Activated CD8-positive, alpha-beta T cell treated with anti-CD3 and anti-CD28 coated beads for 36 hours (primary cell): ENCODE measurements at regions not wholly inside any gene's neighbourhood (a gene's known extent, or its start where the extent isn't known, plus 50 kb on each side); places are given as distances from the start of the nearest gene placed in this dataset.

Experiments used
- ATAC-seq: fragments of 200-7000 bp; cut with Tn5 transposase; one replicate; pipeline ENCODE4 v1.10.0; 2021; ENCODE audit warnings: mild to moderate bottlenecking, moderate library complexity
- CTCF ChIA-PET: fragments of 350-600 bp; sonication (Branson Sonifier 250); formaldehyde crosslinking; loops from one replicate; lab custom pipeline; 2021; ENCODE audit warnings: antibody characterized with exemption; lab: Charles Lee
- POLR2A ChIA-PET: fragments of 350-600 bp; sonication (Branson Sonifier 250); formaldehyde crosslinking; loops from one replicate; lab custom pipeline; 2021; ENCODE audit warnings: antibody characterized with exemption; lab: Charles Lee
- DNase-seq: peaks from one replicate; pipeline ENCODE4 v3.0.0-alpha.2; 2020
- H3K27ac Mint-ChIP-seq: one replicate; pipeline ENCODE4 v1.8.0; 2021; ENCODE audit warnings: mild to moderate bottlenecking, mixed read lengths
- H3K27me3 Mint-ChIP-seq: one replicate; pipeline ENCODE4 v1.8.0; 2021; ENCODE audit warnings: mixed read lengths
- H3K36me3 Mint-ChIP-seq: one replicate; pipeline ENCODE4 v1.8.0; 2021; ENCODE audit warnings: low read depth, mixed read lengths
- H3K4me1 Mint-ChIP-seq: one replicate; pipeline ENCODE4 v1.8.0; 2021; ENCODE audit warnings: low read depth, mixed read lengths
- H3K4me3 Mint-ChIP-seq: one replicate; pipeline ENCODE4 v1.8.0; 2021; ENCODE audit warnings: mild to moderate bottlenecking, moderate library complexity, mixed read lengths
- H3K9me3 Mint-ChIP-seq: one replicate; pipeline ENCODE4 v1.8.0; 2021; ENCODE audit warnings: mixed read lengths
- CTCF ChIP-seq: fragments of 200-600 bp; IDR thresholded peaks from one replicate; pipeline ENCODE4 v1.8.0; 2022; ENCODE audit warnings: antibody characterized with exemption, mild to moderate bottlenecking
- intact Hi-C: fragments of 100-400 bp; cut with micrococcal nuclease; formaldehyde crosslinking; loops from one replicate; pipeline ENCODE4 v1.10.0; 2022

GRCh38 chr3:86438544-86438943 lies 552.4 kb downstream of the VGLL3 start:
- ATAC-seq (no peak), DNase-seq (no peak)
- no peak for TF ChIP-seq CTCF
- no peaks in the 10 kb centered on the region for H3K4me1 Mint-ChIP-seq
- no peaks in the 10 kb centered on the region for H3K9me3 Mint-ChIP-seq
- ChIA-PET CTCF (no interaction called here), POLR2A (no interaction called here)
- H3K4me3 Mint-ChIP-seq: no peak overlapping the region
- no peaks in the 10 kb centered on the region for H3K36me3 Mint-ChIP-seq
- H3K27ac Mint-ChIP-seq: no peak overlapping the region
- intact Hi-C loops: no loop called here
- no peaks in the 10 kb centered on the region for H3K27me3 Mint-ChIP-seq

GRCh38 chr3:86427343-86427742 lies 563.6 kb downstream of the VGLL3 start:
- Mint-ChIP-seq H3K27ac (no peak overlapping the region), H3K9me3 (peaks cover 9% of the 10 kb centered on the region), H3K4me1 (no peaks in the 10 kb centered on the region), H3K4me3 (no peak overlapping the region), H3K36me3 (no peaks in the 10 kb centered on the region), H3K27me3 (no peaks in the 10 kb centered on the region)
- no peak for DNase-seq
- no peak for TF ChIP-seq CTCF
- intact Hi-C loops: no loop called here
- ChIA-PET POLR2A (no interaction called here), CTCF (interaction anchor here (0.7 kb wide), 1 partner anchor 135 kb away, joined by 3 read pairs; no protein-coding TSS in a partner anchor)
- no peak for ATAC-seq

GRCh38 chr3:86420990-86421739 lies 569.8 kb downstream of the VGLL3 start:
- H3K27ac Mint-ChIP-seq: no peak overlapping the region
- no peak for TF ChIP-seq CTCF

GRCh38 chr3:86418861-86419260 lies 572.1 kb downstream of the VGLL3 start:
- DNase-seq (no peak), ATAC-seq (no peak)
- TF ChIP-seq CTCF: no peak
- Mint-ChIP-seq H3K4me1 (no peaks in the 10 kb centered on the region), H3K36me3 (no peaks in the 10 kb centered on the region), H3K27me3 (no peaks in the 10 kb centered on the region), H3K4me3 (no peak overlapping the region), H3K9me3 (peaks cover 4% of the 10 kb centered on the region), H3K27ac (no peak overlapping the region)
- ChIA-PET CTCF (no interaction called here), POLR2A (no interaction called here)
- intact Hi-C loops: no loop called here

More at GRCh38 chr3:86420990-86421739, 569.8 kb downstream of the VGLL3 start:
- intact Hi-C loops: no loop called here
- no peaks in the 10 kb centered on the region for H3K36me3 Mint-ChIP-seq
- peaks cover 7% of the 10 kb centered on the region for H3K9me3 Mint-ChIP-seq
- H3K4me1 Mint-ChIP-seq: no peaks in the 10 kb centered on the region
- CTCF ChIA-PET: no interaction called here
- no peak for DNase-seq
- ATAC-seq: no peak
- no peaks in the 10 kb centered on the region for H3K27me3 Mint-ChIP-seq
- POLR2A ChIA-PET: no interaction called here
- no peak overlapping the region for H3K4me3 Mint-ChIP-seq

- POLR2A ChIA-PET: no interaction called here
- no peaks in the 10 kb centered on the region for H3K27me3 Mint-ChIP-seq
- CTCF ChIA-PET: no interaction called here
- H3K4me1 Mint-ChIP-seq: no peaks in the 10 kb centered on the region
- no peak for TF ChIP-seq CTCF
- H3K9me3 Mint-ChIP-seq: peaks cover 7% of the 10 kb centered on the region
- H3K4me3 Mint-ChIP-seq: no peak overlapping the region
- ATAC-seq (no peak), DNase-seq (no peak)
- no peak overlapping the region for H3K27ac Mint-ChIP-seq
- no peaks in the 10 kb centered on the region for H3K36me3 Mint-ChIP-seq
- intact Hi-C loops: no loop called here
Measured at GRCh38 chr3:86416334-86416733, 574.6 kb downstream of the VGLL3 start.
